ENCODE measurements at regions not wholly inside any gene's neighbourhood (a gene's known extent, or its start where the extent isn't known, plus 50 kb on each side); places are given as distances from the start of the nearest gene placed in this dataset.

GRCh38 chr17:54157542-54157941 lies 334.8 kb downstream of the KIF2B start:
- intact Hi-C loops (cut with DNase I; ENCODE audit: low total_unique reads) = no loop called here
- no peak overlapping the region for H3K27ac ChIP-seq
- DNase-seq = no peak
- TF ChIP-seq POLR2A (IDR thresholded peaks at IDR 0.05) (no peak), POLR2AphosphoS5 (IDR thresholded peaks at IDR 0.05) (no peak)
- TF ChIP-seq, protein P1, sequence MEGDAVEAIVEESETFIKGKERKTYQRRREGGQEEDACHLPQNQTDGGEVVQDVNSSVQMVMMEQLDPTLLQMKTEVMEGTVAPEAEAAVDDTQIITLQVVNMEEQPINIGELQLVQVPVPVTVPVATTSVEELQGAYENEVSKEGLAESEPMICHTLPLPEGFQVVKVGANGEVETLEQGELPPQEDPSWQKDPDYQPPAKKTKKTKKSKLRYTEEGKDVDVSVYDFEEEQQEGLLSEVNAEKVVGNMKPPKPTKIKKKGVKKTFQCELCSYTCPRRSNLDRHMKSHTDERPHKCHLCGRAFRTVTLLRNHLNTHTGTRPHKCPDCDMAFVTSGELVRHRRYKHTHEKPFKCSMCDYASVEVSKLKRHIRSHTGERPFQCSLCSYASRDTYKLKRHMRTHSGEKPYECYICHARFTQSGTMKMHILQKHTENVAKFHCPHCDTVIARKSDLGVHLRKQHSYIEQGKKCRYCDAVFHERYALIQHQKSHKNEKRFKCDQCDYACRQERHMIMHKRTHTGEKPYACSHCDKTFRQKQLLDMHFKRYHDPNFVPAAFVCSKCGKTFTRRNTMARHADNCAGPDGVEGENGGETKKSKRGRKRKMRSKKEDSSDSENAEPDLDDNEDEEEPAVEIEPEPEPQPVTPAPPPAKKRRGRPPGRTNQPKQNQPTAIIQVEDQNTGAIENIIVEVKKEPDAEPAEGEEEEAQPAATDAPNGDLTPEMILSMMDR (IDR thresholded peaks at IDR 0.05 in 8 of 11, conservative IDR thresholded peaks at IDR 0.05 in 3 of 11) = no peak
- H3K4me3 ChIP-seq = no peak overlapping the region
- H3K27me3 ChIP-seq (replicated peaks in 1 of 7) = no peaks in the 10 kb centered on the region
- peaks cover 0 to 8% (median 3%) of the 10 kb centered on the region in 8 donors for H3K9me3 ChIP-seq
- H3K4me1 ChIP-seq = no peaks in the 10 kb centered on the region
- 55 to 68% (median 63%) methylated on average over 2 of the region's 2 CpGs for WGBS, 5 donors
- H3K36me3 ChIP-seq = no peaks in the 10 kb centered on the region

- no peak overlapping the region for H3K4me3 ChIP-seq
- TF ChIP-seq POLR2A (IDR thresholded peaks at IDR 0.05) (no peak), POLR2AphosphoS5 (IDR thresholded peaks at IDR 0.05) (no peak)
- TF ChIP-seq, protein P1 (IDR thresholded peaks at IDR 0.05 in 8 of 11, conservative IDR thresholded peaks at IDR 0.05 in 3 of 11) = peak in 1 of 11 experiments; percentile 14
Measured at GRCh38 chr17:54172096-54172984, 349.6 kb downstream of the KIF2B start.

DNA sequence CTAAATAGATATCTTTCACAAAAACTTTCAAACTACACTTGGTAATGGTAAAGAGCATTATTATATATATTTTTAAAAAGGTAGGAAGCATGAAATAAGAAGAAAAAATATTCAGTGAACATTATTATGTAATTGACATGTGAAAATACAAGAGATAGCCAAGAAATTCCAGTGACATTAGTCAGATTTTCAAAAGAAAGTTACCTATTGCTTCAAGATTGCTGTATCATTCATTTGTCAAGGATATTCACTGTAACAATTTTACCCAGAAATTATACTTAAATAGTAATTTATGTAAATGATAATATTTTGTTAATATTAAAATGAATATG lies 350.2 kb downstream of the KIF2B start:
- no peak for TF ChIP-seq POLR2A (IDR thresholded peaks at IDR 0.05)
- TF ChIP-seq, protein P1 (IDR thresholded peaks at IDR 0.05 in 8 of 11, conservative IDR thresholded peaks at IDR 0.05 in 3 of 11) = no peak
- no peak for TF ChIP-seq POLR2AphosphoS5 (IDR thresholded peaks at IDR 0.05)
- no peak overlapping the region for H3K27ac ChIP-seq
- no peaks in the 10 kb centered on the region for H3K4me1 ChIP-seq
- no peak overlapping the region for H3K4me3 ChIP-seq
- no peaks in the 10 kb centered on the region for H3K36me3 ChIP-seq
- no peak for DNase-seq
- intact Hi-C loops (cut with DNase I; ENCODE audit: low total_unique reads) = no loop called here
- no peaks in the 10 kb centered on the region for H3K27me3 ChIP-seq (replicated peaks in 1 of 7)
- H3K9me3 ChIP-seq = peaks cover 0 to 8% (median 2%) of the 10 kb centered on the region in 8 donors

More at GRCh38 chr17:54172096-54172984, 349.6 kb downstream of the KIF2B start:
- H3K27ac ChIP-seq = no peak overlapping the region
- intact Hi-C loops (cut with DNase I; ENCODE audit: low total_unique reads) = no loop called here
- WGBS, 5 donors = 22 to 28% (median 25%) methylated on average over 3 of the region's 3 CpGs
- H3K27me3 ChIP-seq (replicated peaks in 1 of 7) = no peaks in the 10 kb centered on the region
- H3K4me1 ChIP-seq = no peaks in the 10 kb centered on the region
- no peaks in the 10 kb centered on the region for H3K36me3 ChIP-seq
- DNase-seq = no peak
- peaks cover 0 to 8% (median 2%) of the 10 kb centered on the region in 8 donors for H3K9me3 ChIP-seq

- H3K27ac ChIP-seq = no peak overlapping the region
- H3K9me3 ChIP-seq = peaks cover 0 to 8% (median 2%) of the 10 kb centered on the region in 8 donors
- 60 to 64% (median 63%) methylated on average over 4 of the region's 4 CpGs for WGBS, 5 donors
- H3K4me1 ChIP-seq = no peaks in the 10 kb centered on the region
- intact Hi-C loops (cut with DNase I; ENCODE audit: low total_unique reads) = no loop called here
- no peaks in the 10 kb centered on the region for H3K36me3 ChIP-seq
- no peak for DNase-seq
- no peaks in the 10 kb centered on the region for H3K27me3 ChIP-seq (replicated peaks in 1 of 7)
- TF ChIP-seq POLR2A (IDR thresholded peaks at IDR 0.05) = no peak
- TF ChIP-seq POLR2AphosphoS5 (IDR thresholded peaks at IDR 0.05) = no peak
- TF ChIP-seq, protein P1 (IDR thresholded peaks at IDR 0.05 in 8 of 11, conservative IDR thresholded peaks at IDR 0.05 in 3 of 11) = no peak
- no peak overlapping the region for H3K4me3 ChIP-seq
Measured at GRCh38 chr17:54177606-54178308, 355.0 kb downstream of the KIF2B start.
